NK-92 treated with Interleukin-12 subunit alpha and Interleukin-12 subunit beta, amount 100 ng/mL, for 24 hours (cell line): ENCODE measurements at regions not wholly inside any gene's neighbourhood (a gene's known extent, or its start where the extent isn't known, plus 50 kb on each side); places are given as distances from the start of the nearest gene placed in this dataset.

Experiments
- DNase-seq: peaks from one replicate; lab custom pipeline; 2025; lab: John Stamatoyannopoulos, UW

- no peak for DNase-seq
Measured at GRCh38 chr1:21346365-21347071, 56.3 kb upstream of the ECE1 start.

GRCh38 chr1:21344750-21345443 is 54.6 kb upstream of the ECE1 start:
- no peak for DNase-seq

GRCh38 chr1:21344098-21344749 is 54.0 kb upstream of the ECE1 start:
- no peak for DNase-seq

- DNase-seq, result no peak
Measured at GRCh38 chr1:21342961-21343838, 52.9 kb upstream of the ECE1 start.

GRCh38 chr1:21341517-21342078 is 51.3 kb upstream of the ECE1 start:
- DNase-seq, result no peak

- no peak for DNase-seq
Measured at GRCh38 chr1:21341022-21341421, 50.8 kb upstream of the ECE1 start.

GRCh38 chr1:21340230-21340945 is 50.1 kb upstream of the ECE1 start:
- DNase-seq, result no peak
